NCI-H524 (cell line): ENCODE measurements at regions not wholly inside any gene's neighbourhood (a gene's known extent, or its start where the extent isn't known, plus 50 kb on each side); places are given as distances from the start of the nearest gene placed in this dataset.
"Not testable (repeated sequence)": the region's sequence is repeated elsewhere in the genome, so short reads cannot be mapped to it uniquely, and the experiment has no call there.

ENCODE experiments used
- DNase-seq, 2 experiments: peaks; one replicate each; lab custom pipeline; 2025; lab: John Stamatoyannopoulos, UW

- no peak for DNase-seq
Measured at GRCh38 chr10:125269716-125270115, 109.4 kb upstream of the CTBP2 start.

GRCh38 chr10:125266966-125267365, 106.6 kb upstream of the CTBP2 start:
- no peak for DNase-seq

GRCh38 chr10:125266541-125266940, 106.2 kb upstream of the CTBP2 start:
- DNase-seq: no peak

GRCh38 chr10:125265579-125265955, 105.2 kb upstream of the CTBP2 start:
- no peak for DNase-seq

GRCh38 chr10:125264757-125265578, 104.6 kb upstream of the CTBP2 start:
- no peak for DNase-seq

- DNase-seq: no peak
Measured at GRCh38 chr10:125264091-125264490, 103.7 kb upstream of the CTBP2 start.

- no peak for DNase-seq
Measured at GRCh38 chr10:125263551-125263950, 103.2 kb upstream of the CTBP2 start.

GRCh38 chr10:125262920-125263319, 102.6 kb upstream of the CTBP2 start:
- no peak for DNase-seq

- DNase-seq: no peak
Measured at GRCh38 chr10:125262409-125262808, 102.0 kb upstream of the CTBP2 start.

GRCh38 chr10:125261491-125262186, 101.3 kb upstream of the CTBP2 start:
- DNase-seq: no peak

GRCh38 chr10:125260260-125260659, 99.9 kb upstream of the CTBP2 start:
- no peak for DNase-seq

- no peak for DNase-seq
Measured at GRCh38 chr10:125259651-125260050, 99.3 kb upstream of the CTBP2 start.

GRCh38 chr10:125258676-125259075, 98.3 kb upstream of the CTBP2 start:
- DNase-seq: no peak

GRCh38 chr10:125257521-125258108, 97.3 kb upstream of the CTBP2 start:
- no peak for DNase-seq

GRCh38 chr10:125256026-125256425, 95.7 kb upstream of the CTBP2 start:
- no peak for DNase-seq

GRCh38 chr10:125252937-125253336, 92.6 kb upstream of the CTBP2 start:
- DNase-seq: no peak

- DNase-seq: not testable (repeated sequence)
Measured at GRCh38 chr10:125250834-125251233, 90.5 kb upstream of the CTBP2 start.

GRCh38 chr10:125249948-125250347, 89.6 kb upstream of the CTBP2 start:
- no peak for DNase-seq

- no peak for DNase-seq
Measured at GRCh38 chr10:125248489-125248888, 88.1 kb upstream of the CTBP2 start.

GRCh38 chr10:125247576-125247975, 87.2 kb upstream of the CTBP2 start:
- DNase-seq: no peak

- DNase-seq: no peak
Measured at GRCh38 chr10:125243532-125244253, 83.3 kb upstream of the CTBP2 start.

- no peak for DNase-seq
Measured at GRCh38 chr10:125238682-125239081, 78.3 kb upstream of the CTBP2 start.
